GM12892 (cell line): ENCODE measurements at regions not wholly inside any gene's neighbourhood (a gene's known extent, or its start where the extent isn't known, plus 50 kb on each side); places are given as distances from the start of the nearest gene placed in this dataset.

Source experiments
- POLR2A ChIP-seq: IDR thresholded peaks from 2 replicates; pipeline ENCODE4 v1.6.1; 2011; ENCODE audit warnings: low read depth, low read length, control low read depth
- TAF1 ChIP-seq: IDR thresholded peaks from 2 replicates; pipeline ENCODE4 v1.6.1; 2011; ENCODE audit warnings: low read depth, mild to moderate bottlenecking, control low read depth, low read length, borderline replicate concordance

- TF ChIP-seq POLR2A: no peak
- no peak for TF ChIP-seq TAF1
Measured at GRCh38 chr11:23789938-23790371, 706.9 kb upstream of the LUZP2 start.
